ENCODE measurements at regions not wholly inside any gene's neighbourhood (a gene's known extent, or its start where the extent isn't known, plus 50 kb on each side); places are given as distances from the start of the nearest gene placed in this dataset.
"Not testable (repeated sequence)": the region's sequence is repeated elsewhere in the genome, so short reads cannot be mapped to it uniquely, and the experiment has no call there.

- DNase-seq: no peak
Observed at GRCh38 chr4:81806485-81806884, 334.8 kb upstream of the RASGEF1B start.

- DNase-seq: no peak
Observed at GRCh38 chr4:81804849-81805248, 333.1 kb upstream of the RASGEF1B start.

GRCh38 chr4:81802285-81802846 is 330.7 kb upstream of the RASGEF1B start:
- DNase-seq: no peak

DNA sequence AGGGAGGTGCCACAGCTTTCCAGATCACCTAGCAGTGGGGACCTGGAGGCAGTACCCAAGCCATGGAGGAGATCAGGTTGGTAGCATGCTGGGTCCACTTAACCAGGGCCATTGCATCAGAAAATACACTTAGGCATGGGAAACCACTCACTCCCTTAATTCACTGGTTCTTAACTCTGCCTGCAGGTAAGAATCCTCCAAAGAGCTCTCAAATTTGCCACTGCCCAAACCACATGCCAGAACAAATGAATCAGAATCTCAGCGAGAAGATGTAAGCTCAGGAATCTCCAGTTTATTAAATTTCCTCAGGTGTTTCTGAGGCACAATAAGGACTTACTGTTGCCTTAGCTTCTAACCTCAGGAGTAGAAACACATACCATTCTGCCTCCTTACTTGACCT is 327.7 kb upstream of the RASGEF1B start:
- no peak for DNase-seq

- no peak for DNase-seq
Observed at GRCh38 chr4:81796790-81797528, 325.3 kb upstream of the RASGEF1B start.

DNA sequence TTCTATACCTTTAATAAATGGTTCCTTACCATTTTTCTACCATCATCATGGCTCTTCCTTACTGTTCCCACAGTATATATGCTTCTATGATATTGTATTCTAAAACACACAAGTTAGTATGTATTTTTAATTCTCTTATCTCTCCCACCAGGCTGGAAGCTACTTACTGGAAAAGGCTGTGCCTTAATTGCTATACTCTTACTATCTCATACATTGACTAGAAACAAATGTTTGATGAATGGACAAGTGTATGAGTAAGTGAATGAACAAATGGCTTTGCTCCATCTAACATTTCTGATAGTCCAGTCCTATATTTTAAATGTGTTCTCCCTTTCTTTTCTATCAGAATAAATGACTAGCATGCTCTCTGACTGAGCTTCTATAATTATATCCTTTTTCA is 320.8 kb upstream of the RASGEF1B start:
- DNase-seq: no peak

- DNase-seq: no peak
Observed at GRCh38 chr4:81790477-81790876, 318.8 kb upstream of the RASGEF1B start.

DNA sequence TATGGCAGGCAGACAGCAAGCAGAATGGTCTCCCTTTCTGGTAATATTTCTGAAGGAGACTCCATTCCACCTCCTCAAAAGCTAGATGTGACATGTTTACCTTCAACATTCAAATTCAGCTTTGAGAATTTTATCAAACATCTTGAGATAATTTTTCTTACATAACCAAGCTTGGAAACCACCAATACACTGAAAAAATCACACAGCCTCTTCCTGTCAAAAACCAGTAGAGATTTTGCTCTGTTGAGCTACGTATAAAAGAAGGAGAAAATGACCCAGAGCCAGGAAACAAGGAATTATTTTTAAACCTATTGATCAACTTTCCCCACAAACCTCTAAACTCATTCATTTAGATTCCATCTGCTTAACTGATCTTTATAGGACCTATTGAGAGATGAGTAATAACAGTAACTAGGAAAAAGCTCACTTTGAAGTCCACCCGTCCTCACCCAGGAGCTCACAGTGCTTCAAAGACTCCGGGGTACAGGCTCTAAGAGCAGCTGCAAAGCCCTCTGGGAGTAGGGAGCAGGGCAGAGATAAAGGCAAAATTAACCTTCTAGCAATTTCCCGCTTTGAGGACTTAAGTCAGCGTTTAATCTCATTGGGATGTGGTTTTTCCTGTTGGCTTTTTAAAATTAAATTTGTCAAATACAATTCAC is 318.2 kb upstream of the RASGEF1B start:
- no peak for DNase-seq

GRCh38 chr4:81789158-81789557 is 317.5 kb upstream of the RASGEF1B start:
- no peak for DNase-seq

DNA sequence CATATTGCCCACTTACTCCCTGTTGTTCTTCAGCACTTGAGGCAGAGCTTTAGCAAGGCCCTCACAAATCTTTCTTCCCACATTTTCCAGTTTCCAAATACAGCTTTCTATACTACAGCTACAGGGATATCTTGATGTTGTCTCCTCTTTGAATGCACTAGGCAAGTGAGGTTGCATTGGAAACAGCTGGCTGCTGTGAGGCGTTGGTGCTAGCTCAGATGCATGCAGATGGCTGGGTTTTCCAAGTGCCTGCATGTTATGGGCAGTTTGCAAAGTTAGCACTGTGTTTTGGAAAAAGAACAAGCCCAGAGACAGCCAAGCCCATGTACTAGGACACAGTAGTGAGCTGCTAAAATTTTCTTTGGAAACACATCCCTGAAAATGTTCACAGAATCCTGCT is 315.1 kb upstream of the RASGEF1B start:
- no peak for DNase-seq

GRCh38 chr4:81786063-81786763 is 314.5 kb upstream of the RASGEF1B start:
- DNase-seq: no peak

GRCh38 chr4:81785338-81785737 is 313.6 kb upstream of the RASGEF1B start:
- DNase-seq: no peak

GRCh38 chr4:81783558-81783957 is 311.9 kb upstream of the RASGEF1B start:
- no peak for DNase-seq

DNA sequence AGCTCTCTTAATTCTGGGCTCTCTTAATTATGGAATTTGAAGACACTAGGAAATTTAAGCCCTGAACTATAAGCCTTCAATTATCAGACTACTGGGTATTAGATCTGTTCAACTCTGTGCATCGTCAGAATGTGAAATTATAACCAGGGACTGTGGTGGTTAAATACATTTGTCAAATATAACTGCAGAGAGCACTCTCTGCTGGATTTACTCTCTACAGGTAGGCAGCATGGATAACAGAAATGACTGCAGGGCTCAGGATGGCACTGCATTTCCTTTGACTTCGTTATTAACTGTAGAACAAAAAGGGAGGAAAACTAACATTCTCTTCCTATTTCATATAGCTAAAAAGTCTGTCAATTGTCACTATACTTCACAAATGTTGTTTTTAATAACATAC is 310.1 kb upstream of the RASGEF1B start:
- DNase-seq: no peak

GRCh38 chr4:81777718-81778117 is 306.0 kb upstream of the RASGEF1B start:
- not testable (repeated sequence) for DNase-seq

- DNase-seq: no peak
Observed at GRCh38 chr4:81776794-81777193, 305.1 kb upstream of the RASGEF1B start.

- DNase-seq: no peak
Observed at GRCh38 chr4:81773557-81773956, 301.9 kb upstream of the RASGEF1B start.

DNA sequence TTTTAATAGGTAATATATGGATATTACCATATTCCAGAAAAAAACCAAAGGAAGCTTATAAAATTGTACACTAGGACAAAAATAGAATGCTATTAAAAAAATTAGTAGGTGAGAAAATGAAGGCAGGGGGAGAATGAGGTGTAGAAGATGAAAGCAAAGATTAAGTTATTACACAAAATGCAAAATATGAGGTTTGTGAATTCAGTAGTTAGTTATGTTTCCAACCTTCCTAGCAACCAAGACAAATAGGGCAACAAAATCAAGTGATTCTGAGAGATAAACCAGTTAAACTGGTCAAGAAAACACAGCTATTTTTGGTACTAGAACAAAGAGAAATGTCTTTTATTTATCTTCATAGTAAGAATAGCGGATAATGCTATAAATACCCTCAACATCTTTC is 300.0 kb upstream of the RASGEF1B start:
- no peak for DNase-seq

GRCh38 chr4:81769244-81769643 is 297.5 kb upstream of the RASGEF1B start:
- DNase-seq: no peak

DNA sequence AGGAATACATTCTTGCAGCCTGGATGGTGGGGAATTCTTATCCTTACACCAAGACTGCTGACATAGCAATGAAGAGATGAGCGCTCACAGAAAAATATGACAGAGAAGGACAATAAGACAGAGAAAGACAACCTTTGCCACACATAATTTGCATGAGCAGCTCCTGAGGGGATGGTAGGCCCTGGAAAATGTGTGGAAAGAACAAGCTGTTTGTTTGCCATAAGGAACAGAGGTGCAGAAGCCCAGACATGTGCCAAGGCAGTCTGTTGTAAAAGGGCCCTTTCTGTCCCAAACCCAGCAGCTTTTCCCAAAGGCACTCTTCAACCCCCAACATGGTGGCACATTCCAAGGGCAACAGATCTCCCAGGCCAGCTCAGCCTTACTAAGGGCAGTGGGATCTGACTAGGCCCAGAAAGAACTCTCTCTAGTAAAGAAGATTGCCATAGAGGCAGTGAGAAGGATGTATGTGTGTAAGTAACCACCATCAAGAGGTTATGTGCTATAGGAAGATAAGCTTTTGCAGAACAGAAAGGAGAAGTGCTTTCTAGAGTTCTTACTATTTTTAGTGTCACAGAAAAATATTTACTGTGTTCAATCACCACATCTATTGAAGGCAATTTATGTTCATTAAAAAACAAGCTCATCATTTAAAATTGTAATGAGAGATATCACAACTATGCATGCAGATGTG is 287.0 kb upstream of the RASGEF1B start:
- no peak for DNase-seq

GRCh38 chr4:81757691-81758090 is 286.0 kb upstream of the RASGEF1B start:
- no peak for DNase-seq

DNA sequence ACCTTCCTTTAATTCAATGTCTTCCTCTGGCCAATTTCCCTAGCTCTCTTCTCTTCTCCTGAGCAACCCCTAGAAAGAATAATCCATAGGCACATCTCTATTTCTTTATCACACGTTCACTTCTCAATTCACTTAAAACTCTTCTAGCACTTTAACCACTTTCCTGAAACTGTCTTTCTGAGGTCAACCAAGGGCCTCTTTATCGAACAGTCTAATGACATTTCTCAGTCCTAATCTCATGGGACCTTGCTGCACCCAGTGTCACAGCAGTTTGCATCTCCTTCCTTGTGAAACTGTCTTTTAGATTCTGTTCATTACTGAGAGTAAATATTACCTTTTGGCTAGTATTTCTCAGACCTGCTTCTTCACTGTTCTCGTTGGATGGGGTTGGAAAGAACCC is 285.3 kb upstream of the RASGEF1B start:
- no peak for DNase-seq

- DNase-seq: no peak
Observed at GRCh38 chr4:81756042-81756441, 284.3 kb upstream of the RASGEF1B start.
